Daoy (cell line): ENCODE measurements at regions not wholly inside any gene's neighbourhood (a gene's known extent, or its start where the extent isn't known, plus 50 kb on each side); places are given as distances from the start of the nearest gene placed in this dataset.
"Not testable (repeated sequence)": the region's sequence is repeated elsewhere in the genome, so short reads cannot be mapped to it uniquely, and the experiment has no call there.

Experiments used
- DNase-seq: peaks from one replicate; pipeline ENCODE4 v3.0.0-alpha.2; 2015; ENCODE audit warnings: low read depth

- no peak for DNase-seq
Observed at GRCh38 chr3:191076903-191077552, 122.0 kb upstream of the OSTN start.

GRCh38 chr3:191074511-191074910 is 124.5 kb upstream of the OSTN start:
- DNase-seq: no peak

GRCh38 chr3:191070762-191071403 is 128.2 kb upstream of the OSTN start:
- no peak for DNase-seq

GRCh38 chr3:191070201-191070600 is 128.8 kb upstream of the OSTN start:
- peak; percentile 78 for DNase-seq

GRCh38 chr3:191068946-191069813 is 129.9 kb upstream of the OSTN start:
- DNase-seq: no peak

- peak; percentile 14 for DNase-seq
Observed at GRCh38 chr3:191066669-191067068, 132.4 kb upstream of the OSTN start.

- peak; percentile 28 for DNase-seq
Observed at GRCh38 chr3:191065181-191065805, 133.7 kb upstream of the OSTN start.

GRCh38 chr3:191051037-191051436 is 148.0 kb upstream of the OSTN start:
- DNase-seq: peak; percentile 9

GRCh38 chr3:191047930-191048329 is 151.1 kb upstream of the OSTN start:
- DNase-seq: no peak

- DNase-seq: no peak
Observed at GRCh38 chr3:191030929-191031328, 168.1 kb upstream of the OSTN start.

- no peak for DNase-seq
Observed at GRCh38 chr3:191030491-191030890, 168.0 kb upstream of the GMNC start.

GRCh38 chr3:191026746-191027145 is 164.3 kb upstream of the GMNC start:
- DNase-seq: no peak

GRCh38 chr3:191020730-191021396 is 158.4 kb upstream of the GMNC start:
- no peak for DNase-seq

- DNase-seq: no peak
Observed at GRCh38 chr3:191019855-191020254, 157.4 kb upstream of the GMNC start.

GRCh38 chr3:191015960-191016359 is 153.5 kb upstream of the GMNC start:
- not testable (repeated sequence) for DNase-seq

GRCh38 chr3:191008074-191008473 is 145.6 kb upstream of the GMNC start:
- DNase-seq: no peak

- DNase-seq: no peak
Observed at GRCh38 chr3:191005790-191006189, 143.3 kb upstream of the GMNC start.

GRCh38 chr3:191003742-191004141 is 141.2 kb upstream of the GMNC start:
- no peak for DNase-seq

- peak; percentile 10 for DNase-seq
Observed at GRCh38 chr3:190996181-190996775, 133.8 kb upstream of the GMNC start.

- DNase-seq: no peak
Observed at GRCh38 chr3:190995156-190995555, 132.7 kb upstream of the GMNC start.

GRCh38 chr3:190990898-190991297 is 128.4 kb upstream of the GMNC start:
- no peak for DNase-seq
